ENCODE measurements at regions not wholly inside any gene's neighbourhood (a gene's known extent, or its start where the extent isn't known, plus 50 kb on each side); places are given as distances from the start of the nearest gene placed in this dataset.

GRCh38 chr13:50152224-50152623 is 137.0 kb downstream of the KCNRG start:
- no peaks in the 10 kb centered on the region for H3K27me3 ChIP-seq (replicated peaks in 1 of 7)
- no peak for DNase-seq
- no peaks in the 10 kb centered on the region for H3K9me3 ChIP-seq
- no peaks in the 10 kb centered on the region for H3K36me3 ChIP-seq
- WGBS, 5 donors, result 41 to 53% (median 45%) methylated on average over 3 of the region's 3 CpGs
- peak overlapping the region in 6 of 8 donors; percentile 16 to 61 (median 52) for H3K27ac ChIP-seq
- intact Hi-C loops (cut with DNase I; ENCODE audit: low total_unique reads), result no loop called here
- H3K4me1 ChIP-seq, result peaks cover 9 to 31% (median 19%) of the 10 kb centered on the region in 6 donors
- TF ChIP-seq POLR2AphosphoS5 (IDR thresholded peaks at IDR 0.05), result no peak
- TF ChIP-seq, protein P1, sequence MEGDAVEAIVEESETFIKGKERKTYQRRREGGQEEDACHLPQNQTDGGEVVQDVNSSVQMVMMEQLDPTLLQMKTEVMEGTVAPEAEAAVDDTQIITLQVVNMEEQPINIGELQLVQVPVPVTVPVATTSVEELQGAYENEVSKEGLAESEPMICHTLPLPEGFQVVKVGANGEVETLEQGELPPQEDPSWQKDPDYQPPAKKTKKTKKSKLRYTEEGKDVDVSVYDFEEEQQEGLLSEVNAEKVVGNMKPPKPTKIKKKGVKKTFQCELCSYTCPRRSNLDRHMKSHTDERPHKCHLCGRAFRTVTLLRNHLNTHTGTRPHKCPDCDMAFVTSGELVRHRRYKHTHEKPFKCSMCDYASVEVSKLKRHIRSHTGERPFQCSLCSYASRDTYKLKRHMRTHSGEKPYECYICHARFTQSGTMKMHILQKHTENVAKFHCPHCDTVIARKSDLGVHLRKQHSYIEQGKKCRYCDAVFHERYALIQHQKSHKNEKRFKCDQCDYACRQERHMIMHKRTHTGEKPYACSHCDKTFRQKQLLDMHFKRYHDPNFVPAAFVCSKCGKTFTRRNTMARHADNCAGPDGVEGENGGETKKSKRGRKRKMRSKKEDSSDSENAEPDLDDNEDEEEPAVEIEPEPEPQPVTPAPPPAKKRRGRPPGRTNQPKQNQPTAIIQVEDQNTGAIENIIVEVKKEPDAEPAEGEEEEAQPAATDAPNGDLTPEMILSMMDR (IDR thresholded peaks at IDR 0.05 in 8 of 11, conservative IDR thresholded peaks at IDR 0.05 in 3 of 11), result no peak
- TF ChIP-seq POLR2A (IDR thresholded peaks at IDR 0.05), result no peak
- peak overlapping the region in 2 of 8 donors; percentile 17 to 57 for H3K4me3 ChIP-seq

GRCh38 chr13:50152655-50153309 is 137.5 kb downstream of the KCNRG start:
- intact Hi-C loops (cut with DNase I; ENCODE audit: low total_unique reads), result no loop called here
- no peaks in the 10 kb centered on the region for H3K36me3 ChIP-seq
- no peaks in the 10 kb centered on the region for H3K27me3 ChIP-seq (replicated peaks in 1 of 7)
- peak overlapping the region in 2 of 8 donors; percentile 17 to 57 for H3K4me3 ChIP-seq
- H3K27ac ChIP-seq, result peak overlapping the region in 6 of 8 donors; percentile 3 to 61 (median 41)
- H3K4me1 ChIP-seq, result peaks cover 9 to 31% (median 19%) of the 10 kb centered on the region in 6 donors
- DNase-seq, result no peak
- TF ChIP-seq, protein P1 (IDR thresholded peaks at IDR 0.05 in 8 of 11, conservative IDR thresholded peaks at IDR 0.05 in 3 of 11), result no peak
- TF ChIP-seq POLR2A (IDR thresholded peaks at IDR 0.05) (no peak), POLR2AphosphoS5 (IDR thresholded peaks at IDR 0.05) (no peak)
- no peaks in the 10 kb centered on the region for H3K9me3 ChIP-seq
- WGBS, 5 donors, result 60 to 81% (median 70%) methylated on average over 7 of the region's 7 CpGs

DNA sequence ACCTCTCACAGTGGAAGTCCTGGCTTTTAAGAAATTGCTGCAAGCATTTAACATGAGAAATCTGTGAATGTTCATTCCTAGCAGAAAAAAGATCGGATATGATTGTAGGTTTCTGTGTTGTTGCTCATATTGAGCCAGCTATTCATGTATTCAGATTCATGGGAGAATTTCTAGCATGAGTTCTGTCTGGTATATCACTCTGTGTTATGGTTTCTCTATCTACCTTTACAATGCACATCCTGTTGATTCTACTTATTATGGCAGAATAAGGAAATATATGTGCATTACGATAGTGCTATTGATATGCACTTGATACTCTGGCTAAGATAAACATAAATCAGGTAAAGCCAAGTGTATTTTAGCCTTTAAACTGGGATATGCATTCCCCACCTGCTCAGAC is 138.2 kb downstream of the KCNRG start:
- Histone ChIP-seq H3K4me1 (peaks cover 9 to 34% (median 19%) of the 10 kb centered on the region in 6 donors), H3K9me3 (no peaks in the 10 kb centered on the region), H3K27ac (peak overlapping the region in 4 of 8 donors; percentile 16 to 61 (median 52)), H3K4me3 (peak overlapping the region in 1 of 8 donors; percentile 57), H3K36me3 (no peaks in the 10 kb centered on the region), H3K27me3 (replicated peaks in 1 of 7) (no peaks in the 10 kb centered on the region)
- DNase-seq, result no peak
- no peak for TF ChIP-seq POLR2AphosphoS5 (IDR thresholded peaks at IDR 0.05)
- no peak for TF ChIP-seq POLR2A (IDR thresholded peaks at IDR 0.05)
- TF ChIP-seq, protein P1 (IDR thresholded peaks at IDR 0.05 in 8 of 11, conservative IDR thresholded peaks at IDR 0.05 in 3 of 11), result no peak
- intact Hi-C loops (cut with DNase I; ENCODE audit: low total_unique reads), result no loop called here
- 82 to 91% (median 87%) methylated on average over 2 of the region's 2 CpGs for WGBS, 5 donors

DNA sequence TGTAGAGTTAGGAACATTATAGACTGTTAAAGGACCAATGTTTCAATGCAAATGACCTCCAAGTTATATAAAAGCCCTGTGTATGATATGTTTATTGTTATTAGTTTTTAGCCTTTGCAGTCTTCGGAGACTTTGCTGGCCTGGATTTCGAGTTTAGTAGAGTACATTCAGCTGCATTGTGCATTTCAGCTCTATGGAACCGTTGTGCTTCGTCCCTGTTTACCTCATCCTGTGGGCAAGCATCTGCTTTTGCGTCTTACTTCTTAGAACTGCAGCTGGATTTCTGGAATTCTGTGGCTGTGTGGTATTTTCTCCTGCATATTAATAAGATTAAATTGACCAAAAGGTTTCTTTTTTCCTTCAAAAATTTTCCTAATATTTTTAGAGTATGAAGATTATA is 138.6 kb downstream of the KCNRG start:
- WGBS, 5 donors, result 90 to 94% (median 91%) methylated on average over 5 of the region's 5 CpGs
- DNase-seq, result no peak
- no peaks in the 10 kb centered on the region for H3K36me3 ChIP-seq
- no peak overlapping the region for H3K4me3 ChIP-seq
- peaks cover 9 to 38% (median 19%) of the 10 kb centered on the region in 6 donors for H3K4me1 ChIP-seq
- no peaks in the 10 kb centered on the region for H3K27me3 ChIP-seq (replicated peaks in 1 of 7)
- intact Hi-C loops (cut with DNase I; ENCODE audit: low total_unique reads), result no loop called here
- H3K27ac ChIP-seq, result no peak overlapping the region
- no peak for TF ChIP-seq POLR2AphosphoS5 (IDR thresholded peaks at IDR 0.05)
- TF ChIP-seq POLR2A (IDR thresholded peaks at IDR 0.05), result no peak
- TF ChIP-seq, protein P1 (IDR thresholded peaks at IDR 0.05 in 8 of 11, conservative IDR thresholded peaks at IDR 0.05 in 3 of 11), result no peak
- no peaks in the 10 kb centered on the region for H3K9me3 ChIP-seq
